ENCODE measurements at regions not wholly inside any gene's neighbourhood (a gene's known extent, or its start where the extent isn't known, plus 50 kb on each side); places are given as distances from the start of the nearest gene placed in this dataset.

GRCh38 chr9:673264-673965, 168.1 kb upstream of the DMRT1 start (continued):
- TF ChIP-seq ZNF331 (CRISPR knock-in tag; IDR thresholded peaks at IDR 0.05), result no peak
- TF ChIP-seq MAFF (IDR thresholded peaks at IDR 0.05; ENCODE audit: low read depth, low read length), result no peak
- TF ChIP-seq ZNF224 (CRISPR knock-in tag; IDR thresholded peaks at IDR 0.05), result no peak
- no peak for TF ChIP-seq ZNF737 (CRISPR knock-in tag; IDR thresholded peaks at IDR 0.05; ENCODE audit: borderline replicate concordance)
- TF ChIP-seq ZNF572 (CRISPR knock-in tag; IDR thresholded peaks at IDR 0.05), result no peak
- TF ChIP-seq DBP (CRISPR knock-in tag; IDR thresholded peaks at IDR 0.05; ENCODE audit: not compliant biosample characterization), result no peak
- no peak for TF ChIP-seq ZNF616 (CRISPR knock-in tag; IDR thresholded peaks at IDR 0.05; ENCODE audit: low read depth)
- no peak for TF ChIP-seq NPAS2 (CRISPR knock-in tag; IDR thresholded peaks at IDR 0.05; ENCODE audit: borderline replicate concordance)
- peak; percentile 50; the same call in 1 of the 2 replicates for TF ChIP-seq TCF7 (IDR thresholded peaks at IDR 0.05; ENCODE audit: low read depth)
- no peak for TF ChIP-seq MIER2 (CRISPR knock-in tag; IDR thresholded peaks at IDR 0.05)
- no peak; the same call in 1 of the 2 replicates for TF ChIP-seq DMAP1 (CRISPR knock-in tag; IDR thresholded peaks at IDR 0.05)
- TF ChIP-seq GLMP (CRISPR knock-in tag; IDR thresholded peaks at IDR 0.05; ENCODE audit: borderline replicate concordance), result no peak
- TF ChIP-seq IKZF5 (CRISPR knock-in tag; IDR thresholded peaks at IDR 0.05), result 0 out of 2 replicates have a peak, but pooled peaks have one; percentile 7
- TF ChIP-seq KAT7 (CRISPR knock-in tag; IDR thresholded peaks at IDR 0.05; ENCODE audit: borderline replicate concordance), result peak; percentile 61
- no peak; the same call in 1 of the 2 replicates for TF ChIP-seq MBD4 (IDR thresholded peaks at IDR 0.05; ENCODE audit: borderline replicate concordance, low read length)
- TF ChIP-seq ZFP36L2 (CRISPR knock-in tag; IDR thresholded peaks at IDR 0.05), result no peak
- TF ChIP-seq KDM2A (CRISPR knock-in tag; IDR thresholded peaks at IDR 0.05; ENCODE audit: borderline replicate concordance, low read depth), result no peak
- no peak for TF ChIP-seq SMAD3 (CRISPR knock-in tag; IDR thresholded peaks at IDR 0.05)
- TF ChIP-seq AFF4 (CRISPR knock-in tag; IDR thresholded peaks at IDR 0.05), result peak; percentile 29; the same call in 1 of the 2 replicates
- 0 out of 2 replicates have a peak, but pooled peaks have one; percentile 24 for TF ChIP-seq ZFY (CRISPR knock-in tag; IDR thresholded peaks at IDR 0.05)
- TF ChIP-seq ZNF720 (CRISPR knock-in tag; IDR thresholded peaks at IDR 0.05), result no peak
- TF ChIP-seq ZNF704 (CRISPR knock-in tag; IDR thresholded peaks at IDR 0.05; ENCODE audit: borderline replicate concordance), result no peak
- no peak for TF ChIP-seq ZNF772 (CRISPR knock-in tag; IDR thresholded peaks at IDR 0.05)
- TF ChIP-seq TRIM24 (CRISPR knock-in tag; IDR thresholded peaks at IDR 0.05), result no peak

Measured in HepG2 (cell line).